Urinary bladder (tissue), 3 donors: ENCODE measurements at regions not wholly inside any gene's neighbourhood (a gene's known extent, or its start where the extent isn't known, plus 50 kb on each side); places are given as distances from the start of the nearest gene placed in this dataset.

Experiments
- DNase-seq: peaks from one replicate; pipeline ENCODE4 v3.0.0-alpha.2; 2015; ENCODE audit errors: extremely low spot score
- H3K27ac ChIP-seq: one replicate; pipeline ENCODE4 v1.5.1; 2013; ENCODE audit warnings: low read depth, mild to moderate bottlenecking, moderate library complexity
- H3K36me3 ChIP-seq: one replicate; pipeline ENCODE4 v1.6.1; 2013; ENCODE audit warnings: mild to moderate bottlenecking, moderate library complexity; ENCODE audit not compliant: insufficient read depth
- H3K4me1 ChIP-seq: one replicate; pipeline ENCODE4 v1.6.1; 2013; ENCODE audit warnings: mild to moderate bottlenecking, moderate library complexity; ENCODE audit not compliant: insufficient read depth
- H3K4me3 ChIP-seq: one replicate; pipeline ENCODE4 v1.5.1; 2013; ENCODE audit warnings: low read depth, low read length
- WGBS: extraction: QIAGEN DNeasy Blood & Tissue Kit; methylation state at CpG from one replicate; pipeline ENCODE4 v1.1.7; 2013; 5-methylcytosine and 5-hydroxymethylcytosine counted together
- donor health status: healthy with polysubstance abuse.
- donor health status: healthy.

GRCh38 chr4:14743172-14743571 is 259.1 kb upstream of the CPEB2 start:
- no peak for DNase-seq
- WGBS = 85% methylated on average over 5 of the region's 5 CpGs
- Histone ChIP-seq H3K4me3 (no peak overlapping the region), H3K4me1 (no peaks in the 10 kb centered on the region), H3K36me3 (no peaks in the 10 kb centered on the region), H3K27ac (no peak overlapping the region)

GRCh38 chr4:14743601-14744000 is 258.7 kb upstream of the CPEB2 start:
- no peaks in the 10 kb centered on the region for H3K4me1 ChIP-seq
- no peak for DNase-seq
- no peak overlapping the region for H3K27ac ChIP-seq
- 81% methylated on average over 5 of the region's 5 CpGs for WGBS
- no peaks in the 10 kb centered on the region for H3K36me3 ChIP-seq
- H3K4me3 ChIP-seq = no peak overlapping the region

DNA sequence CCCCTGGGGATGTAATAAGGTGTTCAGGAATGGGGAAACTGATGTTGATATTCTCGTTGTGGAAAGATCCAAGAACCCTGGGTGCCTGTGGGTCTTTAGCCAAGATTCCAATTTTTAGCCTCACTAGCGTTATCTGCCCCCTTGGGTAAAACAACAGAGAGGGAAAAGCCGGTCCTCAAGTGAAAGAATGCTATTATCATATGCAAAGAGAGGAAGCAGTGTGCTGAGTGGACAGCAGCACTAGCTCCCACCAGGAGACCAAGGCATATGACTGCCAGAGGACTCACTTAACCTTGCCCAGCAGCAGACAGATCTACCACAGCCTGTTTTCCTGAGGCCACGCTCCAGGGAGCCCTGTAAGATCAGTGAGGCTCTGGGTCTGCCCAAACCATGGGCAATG is 257.9 kb upstream of the CPEB2 start:
- Histone ChIP-seq H3K4me1 (no peaks in the 10 kb centered on the region), H3K27ac (no peak overlapping the region), H3K36me3 (no peaks in the 10 kb centered on the region), H3K4me3 (no peak overlapping the region)
- 73% methylated on average over 4 of the region's 4 CpGs for WGBS
- no peak for DNase-seq

- Histone ChIP-seq H3K36me3 (no peaks in the 10 kb centered on the region), H3K4me1 (no peaks in the 10 kb centered on the region), H3K4me3 (no peak overlapping the region), H3K27ac (no peak overlapping the region)
- 55% methylated on average over 2 of the region's 2 CpGs for WGBS
- DNase-seq = no peak
Observed at GRCh38 chr4:14749910-14750309, 252.4 kb upstream of the CPEB2 start.

DNA sequence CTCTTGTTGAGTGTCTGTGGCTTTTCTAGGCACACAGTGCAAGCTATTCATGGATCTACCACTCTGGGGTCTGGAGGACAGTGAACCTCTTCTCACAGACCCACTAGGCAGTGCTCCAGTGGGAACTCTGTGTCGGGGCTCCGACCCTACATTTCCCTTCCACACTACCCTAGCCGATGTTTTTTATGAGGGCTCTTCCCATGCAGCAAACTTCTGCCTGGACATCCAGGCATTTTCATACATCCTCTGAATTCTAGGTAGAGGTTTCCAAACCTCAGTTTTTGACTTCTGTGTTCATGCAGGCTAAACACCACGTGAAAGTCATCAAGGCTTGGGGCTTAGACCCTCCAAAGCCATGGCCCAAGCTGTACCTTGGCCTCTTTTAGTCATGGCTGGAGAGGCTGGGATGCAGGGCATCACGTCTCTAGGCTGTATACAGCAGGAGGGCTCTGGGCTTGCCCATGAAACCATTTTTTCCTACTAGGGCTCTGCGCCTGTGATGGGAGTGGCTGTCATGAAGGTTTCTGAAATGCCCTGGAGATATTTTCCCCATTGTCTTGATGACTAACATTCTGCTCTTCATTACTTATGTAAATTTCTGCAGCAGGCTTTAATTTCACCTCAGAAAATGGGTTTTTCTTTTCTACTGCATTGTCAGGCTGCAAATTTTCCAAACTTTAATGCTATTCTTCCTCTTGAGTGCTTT is 249.8 kb upstream of the CPEB2 start:
- no peaks in the 10 kb centered on the region for H3K36me3 ChIP-seq
- 89% methylated on average over 6 of the region's 6 CpGs for WGBS

DNA sequence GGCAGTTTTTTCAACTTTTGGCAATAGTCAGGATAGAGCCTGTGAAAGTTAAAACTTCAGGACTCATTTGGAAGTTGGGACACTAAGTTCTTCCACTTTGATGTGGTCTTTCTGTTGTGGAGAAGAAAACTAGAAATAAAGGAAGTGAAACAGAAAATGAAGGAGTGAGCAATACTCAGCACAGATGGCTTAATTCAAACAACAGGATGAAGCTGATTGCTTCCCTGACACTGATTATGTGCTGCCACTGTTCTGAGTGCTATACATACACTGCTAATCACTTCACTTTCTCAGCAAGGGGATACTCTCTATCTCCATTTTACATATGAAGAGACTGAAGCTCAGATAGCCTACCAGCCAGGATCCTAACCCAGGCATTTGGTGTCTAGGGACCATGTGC is 235.1 kb upstream of the CPEB2 start:
- no peak for DNase-seq

More for the DNA sequence above, 249.8 kb upstream of the CPEB2 start:
- no peak for DNase-seq
- Histone ChIP-seq H3K27ac (no peak overlapping the region), H3K4me3 (no peak overlapping the region), H3K4me1 (no peaks in the 10 kb centered on the region)

DNA sequence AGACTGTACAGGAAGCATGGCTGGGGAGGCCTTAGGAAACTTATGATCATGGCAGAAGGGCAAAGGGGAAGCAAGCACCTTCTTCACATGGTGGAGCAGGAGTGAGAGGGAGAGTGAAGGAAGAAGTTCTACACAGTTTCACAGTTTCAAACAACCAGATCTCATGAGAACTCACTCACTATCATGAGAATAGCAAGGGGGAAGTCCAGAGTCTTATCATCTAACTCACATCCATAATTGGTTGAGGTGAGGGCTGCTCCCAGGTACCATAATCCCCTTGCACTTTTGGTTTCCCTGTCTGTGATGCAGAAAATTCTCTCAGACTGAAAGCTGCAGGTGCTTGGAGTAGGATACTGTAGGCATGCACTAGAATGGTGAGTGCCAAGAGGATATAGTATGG is 233.8 kb upstream of the CPEB2 start:
- no peak for DNase-seq
- no peaks in the 10 kb centered on the region for H3K36me3 ChIP-seq
- H3K27ac ChIP-seq = no peak overlapping the region
- no peak overlapping the region for H3K4me3 ChIP-seq
- no peaks in the 10 kb centered on the region for H3K4me1 ChIP-seq

More for the DNA sequence above, 235.1 kb upstream of the CPEB2 start:
- no peaks in the 10 kb centered on the region for H3K36me3 ChIP-seq
- no peaks in the 10 kb centered on the region for H3K4me1 ChIP-seq
- no peak overlapping the region for H3K27ac ChIP-seq
- no peak overlapping the region for H3K4me3 ChIP-seq

DNA sequence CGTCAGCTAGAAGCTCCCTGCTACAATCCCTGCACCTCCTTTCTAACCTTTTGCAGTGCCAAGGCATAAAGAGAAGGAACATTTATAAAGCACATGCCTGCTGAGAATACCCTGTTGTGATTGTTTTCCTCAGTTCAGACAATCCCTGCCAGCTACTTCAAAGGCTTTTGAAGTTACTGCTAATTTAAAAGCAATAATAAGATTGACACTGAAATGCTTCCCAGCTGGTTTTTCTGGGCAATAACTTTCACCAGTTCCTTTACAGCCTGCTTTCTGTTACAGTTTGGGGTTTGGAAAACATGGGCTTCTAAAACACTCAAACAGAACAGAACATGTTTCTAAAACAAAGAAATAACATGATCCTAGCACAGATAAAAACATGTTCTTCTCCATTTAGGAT is 232.3 kb upstream of the CPEB2 start:
- no peaks in the 10 kb centered on the region for H3K36me3 ChIP-seq
- no peaks in the 10 kb centered on the region for H3K4me1 ChIP-seq
- no peak overlapping the region for H3K4me3 ChIP-seq
- H3K27ac ChIP-seq = no peak overlapping the region
- DNase-seq = no peak
- 31% methylated on average over 1 of the region's 1 CpG for WGBS

- no peak overlapping the region for H3K27ac ChIP-seq
- no peak overlapping the region for H3K4me3 ChIP-seq
- WGBS = 63% methylated on average over 2 of the region's 2 CpGs
- no peak for DNase-seq
- no peaks in the 10 kb centered on the region for H3K36me3 ChIP-seq
- H3K4me1 ChIP-seq = no peaks in the 10 kb centered on the region
Observed at GRCh38 chr4:14771094-14771493, 231.2 kb upstream of the CPEB2 start.

GRCh38 chr4:14771504-14772175 is 230.6 kb upstream of the CPEB2 start:
- Histone ChIP-seq H3K4me1 (no peaks in the 10 kb centered on the region), H3K36me3 (no peaks in the 10 kb centered on the region), H3K4me3 (no peak overlapping the region), H3K27ac (no peak overlapping the region)
- no peak for DNase-seq
- 85% methylated on average over 2 of the region's 2 CpGs for WGBS

- Histone ChIP-seq H3K27ac (no peak overlapping the region), H3K36me3 (no peaks in the 10 kb centered on the region), H3K4me1 (no peaks in the 10 kb centered on the region), H3K4me3 (no peak overlapping the region)
- DNase-seq = no peak
- over 99% methylated on average over 2 of the region's 2 CpGs for WGBS
Observed at GRCh38 chr4:14772388-14772787, 229.9 kb upstream of the CPEB2 start.

- 77% methylated on average over 5 of the region's 5 CpGs for WGBS
- Histone ChIP-seq H3K36me3 (no peaks in the 10 kb centered on the region), H3K4me3 (no peak overlapping the region), H3K27ac (no peak overlapping the region), H3K4me1 (no peaks in the 10 kb centered on the region)
- no peak for DNase-seq
Observed at GRCh38 chr4:14783011-14783877, 219.0 kb upstream of the CPEB2 start.

DNA sequence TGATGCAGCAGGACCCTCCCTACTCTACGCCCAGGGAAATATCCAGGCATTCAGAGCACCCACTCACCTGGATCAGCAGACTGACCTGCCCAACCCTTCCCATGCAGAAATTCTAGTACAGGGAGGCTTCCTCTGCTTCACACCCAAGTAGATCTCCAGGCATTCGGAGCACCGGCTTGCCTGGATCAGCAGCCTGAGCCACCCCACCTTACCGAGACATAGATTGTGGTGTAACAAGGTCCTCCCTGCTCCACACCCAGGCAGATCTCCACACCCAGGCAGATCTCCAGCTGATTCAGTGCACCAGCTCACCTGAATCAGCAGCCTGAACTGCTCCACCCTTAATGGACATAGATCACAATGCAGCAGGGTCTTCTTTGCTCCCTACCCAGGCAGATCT is 215.1 kb upstream of the CPEB2 start:
- Histone ChIP-seq H3K27ac (no peak overlapping the region), H3K4me3 (no peak overlapping the region), H3K4me1 (no peaks in the 10 kb centered on the region), H3K36me3 (no peaks in the 10 kb centered on the region)
- DNase-seq = no peak
- 74% methylated on average over 4 of the region's 4 CpGs for WGBS

DNA sequence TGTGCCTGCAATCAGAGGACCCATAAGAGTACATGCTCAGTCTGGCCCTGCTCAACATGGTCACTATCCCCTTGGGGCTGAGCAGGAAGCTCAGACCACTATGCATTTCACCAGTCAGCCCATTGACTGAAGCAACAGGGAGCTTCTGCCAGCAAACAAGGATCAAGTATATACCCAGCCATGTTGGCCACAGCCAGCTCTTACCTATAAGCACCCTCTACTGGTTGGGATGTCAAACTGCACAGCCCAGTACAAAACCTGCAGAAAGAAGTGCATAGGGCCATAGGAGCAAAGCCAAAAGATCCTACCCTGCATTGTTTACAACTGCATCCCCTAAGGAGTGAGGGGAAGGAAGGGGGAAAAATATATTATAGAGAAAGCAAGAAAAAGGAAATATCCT is 214.4 kb upstream of the CPEB2 start:
- H3K27ac ChIP-seq = no peak overlapping the region
- no peaks in the 10 kb centered on the region for H3K36me3 ChIP-seq
- no peak for DNase-seq

More for the DNA sequence above, 214.4 kb upstream of the CPEB2 start:
- Histone ChIP-seq H3K4me3 (no peak overlapping the region), H3K4me1 (no peaks in the 10 kb centered on the region)
